SU-DHL-6 (cell line): ENCODE measurements at regions not wholly inside any gene's neighbourhood (a gene's known extent, or its start where the extent isn't known, plus 50 kb on each side); places are given as distances from the start of the nearest gene placed in this dataset.

Experiments used
- H2AFZ ChIP-seq: fragments of 200-600 bp; sonication (generic); 2 replicates; pipeline ENCODE4 v1.6.1; 2014; ENCODE audit warnings: low read depth, mild to moderate bottlenecking, moderate library complexity, mixed read lengths, antibody characterized with exemption, low read length; ENCODE audit not compliant: severe bottlenecking
- H3F3A ChIP-seq: fragments of 200-600 bp; shearing (Covaris generic); 2 replicates; pipeline ENCODE4 v1.6.0; 2016; ENCODE audit warnings: antibody characterized with exemption, mild to moderate bottlenecking; ENCODE audit not compliant: insufficient read depth
- H3K27ac ChIP-seq: fragments of 200-600 bp; sonication (generic); 2 replicates; pipeline ENCODE4 v1.5.1; 2016; ENCODE audit warnings: low read depth, mild to moderate bottlenecking, low read length, moderate library complexity, mixed read lengths
- H3K27me3 ChIP-seq: fragments of 200-600 bp; sonication (generic), shearing (Covaris generic); 2 replicates; pipeline ENCODE4 v1.6.0; 2014; ENCODE audit warnings: mild to moderate bottlenecking, low read length
- H3K36me3 ChIP-seq: fragments of 200-600 bp; sonication (generic); 2 replicates; pipeline ENCODE4 v1.6.1; 2014; ENCODE audit warnings: mild to moderate bottlenecking, low read length, mixed read lengths
- H3K4me2 ChIP-seq: fragments of 300-600, 200-600 bp; shearing (Covaris generic), sonication (generic); 2 replicates; pipeline ENCODE4 v1.6.0; 2014; ENCODE audit warnings: low read length, low read depth, mild to moderate bottlenecking; ENCODE audit not compliant: poor library complexity, severe bottlenecking
- H3K4me3 ChIP-seq: fragments of 200-600 bp; sonication (generic); 2 replicates; pipeline ENCODE4 v1.5.1; 2014; ENCODE audit warnings: antibody characterized with exemption, low read length, mild to moderate bottlenecking, mixed read lengths; ENCODE audit not compliant: insufficient read depth, poor library complexity, severe bottlenecking
- H3K79me2 ChIP-seq: fragments of 200-600 bp; sonication (generic); 2 replicates; pipeline ENCODE4 v1.6.1; 2014; ENCODE audit warnings: mild to moderate bottlenecking, low read length, moderate library complexity; ENCODE audit not compliant: insufficient read depth
- H3K9ac ChIP-seq: fragments of 200-600 bp; sonication (generic); 2 replicates; pipeline ENCODE4 v1.7.0; 2014; ENCODE audit warnings: mild to moderate bottlenecking, low read length
- H3K9me2 ChIP-seq: fragments of 200-600 bp; sonication (generic); replicated peaks from 2 replicates; pipeline ENCODE4 v1.6.1; 2014; ENCODE audit warnings: low read length; ENCODE audit not compliant: insufficient read depth
- H3K9me3 ChIP-seq: fragments of 200-600 bp; sonication (generic); 2 replicates; pipeline ENCODE4 v1.6.1; 2014; ENCODE audit warnings: low read length, mixed read lengths; ENCODE audit not compliant: insufficient read depth
- H4K20me1 ChIP-seq: fragments of 200-600 bp; sonication (generic); 2 replicates; pipeline ENCODE4 v1.6.1; 2014; ENCODE audit warnings: low read depth, mild to moderate bottlenecking, antibody characterized with exemption, low read length, moderate library complexity, mixed read lengths
- CTCF ChIP-seq: fragments of 200-600 bp; sonication (generic); IDR thresholded peaks from one replicate; pipeline ENCODE4 v1.5.1; 2017; ENCODE audit warnings: antibody characterized with exemption, mild to moderate bottlenecking, low read length, moderate library complexity; ENCODE audit not compliant: insufficient read depth, poor library complexity, severe bottlenecking
- EZH2phosphoT487 ChIP-seq: fragments of 200-600 bp; sonication (generic), shearing (Covaris generic); conservative IDR thresholded peaks from 2 replicates; pipeline ENCODE4 v1.6.1; 2018; ENCODE audit warnings: mild to moderate bottlenecking, antibody characterized with exemption, low read length, moderate library complexity, mixed read lengths

GRCh38 chr19:30088567-30088966 lies 146.5 kb downstream of the URI1 start:
- TF ChIP-seq CTCF (no peak), EZH2phosphoT487 (no peak)
- Histone ChIP-seq H3K79me2 (no peaks in the 10 kb centered on the region), H3K9ac (no peak overlapping the region), H3K27ac (no peak overlapping the region), H3F3A (no peaks in the 10 kb centered on the region), H2AFZ (no peak overlapping the region), H3K9me3 (no peaks in the 10 kb centered on the region), H3K4me2 (no peak overlapping the region), H3K36me3 (no peaks in the 10 kb centered on the region), H3K4me3 (no peak overlapping the region), H3K27me3 (no peaks in the 10 kb centered on the region), H4K20me1 (no peaks in the 10 kb centered on the region), H3K9me2 (no peaks in the 10 kb centered on the region)

- no peaks in the 10 kb centered on the region for H3K36me3 ChIP-seq
- TF ChIP-seq EZH2phosphoT487 (no peak), CTCF (no peak)
- no peak overlapping the region for H3K27ac ChIP-seq
- no peaks in the 10 kb centered on the region for H3K79me2 ChIP-seq
- no peak overlapping the region for H3K4me3 ChIP-seq
- H2AFZ ChIP-seq = no peak overlapping the region
- H3K27me3 ChIP-seq = no peaks in the 10 kb centered on the region
- no peaks in the 10 kb centered on the region for H3K9me2 ChIP-seq
- no peak overlapping the region for H3K4me2 ChIP-seq
- H3K9me3 ChIP-seq = no peaks in the 10 kb centered on the region
- H3F3A ChIP-seq = no peaks in the 10 kb centered on the region
- no peaks in the 10 kb centered on the region for H4K20me1 ChIP-seq
- H3K9ac ChIP-seq = no peak overlapping the region
These were observed 147.1 kb downstream of the URI1 start for GRCh38 chr19:30089086-30089665.

- no peaks in the 10 kb centered on the region for H3K27me3 ChIP-seq
- H3K4me3 ChIP-seq = no peak overlapping the region
- TF ChIP-seq EZH2phosphoT487 (no peak), CTCF (no peak)
- no peaks in the 10 kb centered on the region for H4K20me1 ChIP-seq
- H3K4me2 ChIP-seq = no peak overlapping the region
- H3K36me3 ChIP-seq = no peaks in the 10 kb centered on the region
- H3K9me2 ChIP-seq = no peaks in the 10 kb centered on the region
- H3K79me2 ChIP-seq = no peaks in the 10 kb centered on the region
- no peaks in the 10 kb centered on the region for H3K9me3 ChIP-seq
- no peak overlapping the region for H2AFZ ChIP-seq
- H3K9ac ChIP-seq = no peak overlapping the region
- no peaks in the 10 kb centered on the region for H3F3A ChIP-seq
- H3K27ac ChIP-seq = no peak overlapping the region
These were observed 148.4 kb downstream of the URI1 start for GRCh38 chr19:30090476-30090875.
